KBM-7 (cell line): ENCODE measurements at regions not wholly inside any gene's neighbourhood (a gene's known extent, or its start where the extent isn't known, plus 50 kb on each side); places are given as distances from the start of the nearest gene placed in this dataset.

Experiments used
- DNase-seq: peaks from one replicate; pipeline ENCODE4 v3.0.0-alpha.2; 2015
- in situ Hi-C: fragments of 300-500 bp; cut with MboI; formaldehyde crosslinking; loops from 2 replicates; pipeline ENCODE4 v1.14.3; 2020; ENCODE audit warnings: low sequenced_read_pairs, low pct_unique_long_range_greater_than_20kb, mixed read lengths

GRCh38 chr9:13556656-13557055 lies 277.2 kb upstream of the MPDZ start:
- in situ Hi-C loops = no loop called here
- DNase-seq = no peak

GRCh38 chr9:13555989-13556500 lies 276.6 kb upstream of the MPDZ start:
- no peak for DNase-seq
- in situ Hi-C loops = no loop called here

GRCh38 chr9:13555516-13555915 lies 276.0 kb upstream of the MPDZ start:
- no peak for DNase-seq
- in situ Hi-C loops = no loop called here

GRCh38 chr9:13554626-13555025 lies 275.1 kb upstream of the MPDZ start:
- in situ Hi-C loops = no loop called here
- DNase-seq = no peak

GRCh38 chr9:13552606-13553215 lies 273.2 kb upstream of the MPDZ start:
- no peak for DNase-seq
- in situ Hi-C loops = no loop called here

GRCh38 chr9:13550519-13550918 lies 271.0 kb upstream of the MPDZ start:
- in situ Hi-C loops = no loop called here
- no peak for DNase-seq

GRCh38 chr9:13548535-13548934 lies 269.0 kb upstream of the MPDZ start:
- no peak for DNase-seq
- in situ Hi-C loops = no loop called here

- DNase-seq = no peak
- in situ Hi-C loops = no loop called here
Measured at GRCh38 chr9:13535141-13535540, 255.6 kb upstream of the MPDZ start.

- in situ Hi-C loops = no loop called here
- DNase-seq = no peak
Measured at GRCh38 chr9:13534006-13534405, 254.5 kb upstream of the MPDZ start.

GRCh38 chr9:13532407-13532806 lies 252.9 kb upstream of the MPDZ start:
- DNase-seq = no peak
- in situ Hi-C loops = no loop called here

- no peak for DNase-seq
- in situ Hi-C loops = no loop called here
Measured at GRCh38 chr9:13529321-13530104, 250.0 kb upstream of the MPDZ start.

GRCh38 chr9:13524245-13524644 lies 244.8 kb upstream of the MPDZ start:
- in situ Hi-C loops = no loop called here

GRCh38 chr9:13520069-13520468 lies 240.6 kb upstream of the MPDZ start:
- in situ Hi-C loops = no loop called here

More at GRCh38 chr9:13524245-13524644, 244.8 kb upstream of the MPDZ start:
- DNase-seq = no peak

GRCh38 chr9:13513716-13514444 lies 234.4 kb upstream of the MPDZ start:
- no peak for DNase-seq
- in situ Hi-C loops = no loop called here

More at GRCh38 chr9:13520069-13520468, 240.6 kb upstream of the MPDZ start:
- DNase-seq = no peak

- DNase-seq = no peak
- in situ Hi-C loops = no loop called here
Measured at GRCh38 chr9:13513286-13513685, 233.8 kb upstream of the MPDZ start.

- no peak for DNase-seq
- in situ Hi-C loops = no loop called here
Measured at GRCh38 chr9:13508681-13509080, 229.2 kb upstream of the MPDZ start.

GRCh38 chr9:13508086-13508485 lies 228.6 kb upstream of the MPDZ start:
- DNase-seq = no peak
- in situ Hi-C loops = no loop called here

GRCh38 chr9:13505797-13506196 lies 226.3 kb upstream of the MPDZ start:
- no peak for DNase-seq
- in situ Hi-C loops = no loop called here

- DNase-seq = no peak
- in situ Hi-C loops = no loop called here
Measured at GRCh38 chr9:13503599-13503998, 224.1 kb upstream of the MPDZ start.

- in situ Hi-C loops = no loop called here
- no peak for DNase-seq
Measured at GRCh38 chr9:13502484-13502883, 223.0 kb upstream of the MPDZ start.
